ENCODE measurements at regions not wholly inside any gene's neighbourhood (a gene's known extent, or its start where the extent isn't known, plus 50 kb on each side); places are given as distances from the start of the nearest gene placed in this dataset.

- Mint-ChIP-seq H3K4me1 (peaks cover 4% of the 10 kb centered on the region), H3K4me3 (no peak overlapping the region), H3K36me3 (no peaks in the 10 kb centered on the region), H3K9me3 (no peaks in the 10 kb centered on the region), H3K27me3 (ENCODE audit: low read depth in 3 of 3) (peaks cover 0 to 2% (median 0%) of the 10 kb centered on the region in 3 donors), H3K27ac (no peak overlapping the region)
- Histone ChIP-seq H2AFZ (ENCODE audit: insufficient read depth, low read depth, low read length, poor library complexity, severe bottlenecking) (no peak overlapping the region), H3K4me2 (replicated peaks; ENCODE audit: extremely low read depth, low read length, poor library complexity, severe bottlenecking) (no peak overlapping the region), H3K9me3 (replicated peaks in 1 of 2; ENCODE audit: control insufficient read depth in 1 of 2, insufficient read depth in 1 of 2, low read length in 2 of 2) (no peaks in the 10 kb centered on the region), H3K4me3 (replicated peaks in 1 of 3; ENCODE audit: low read depth in 2 of 3, low read length in 3 of 3) (no peak overlapping the region), H3K79me2 (ENCODE audit: insufficient read depth, low read length) (no peaks in the 10 kb centered on the region), H3K36me3 (replicated peaks in 1 of 2; ENCODE audit: control insufficient read depth in 1 of 2, insufficient read depth in 2 of 2, low read length in 2 of 2) (no peaks in the 10 kb centered on the region), H3K27me3 (ENCODE audit: control insufficient read depth in 2 of 2, insufficient read depth in 2 of 2, low read length in 2 of 2) (no peaks in the 10 kb centered on the region), H3K27ac (ENCODE audit: low read depth in 1 of 2, low read length in 2 of 2) (no peak overlapping the region), H4K20me1 (ENCODE audit: insufficient read depth, low read length) (no peaks in the 10 kb centered on the region), H3K9ac (ENCODE audit: insufficient read depth, low read length, poor library complexity, severe bottlenecking) (no peak overlapping the region), H3K4me1 (ENCODE audit: control insufficient read depth in 1 of 2, insufficient read depth in 2 of 2, low read length in 2 of 2) (peaks cover 3 to 4% of the 10 kb centered on the region in 2 donors)
- DNase-seq, result no peak
- 98% methylated on average over 3 of the region's 3 CpGs for WGBS (ENCODE audit: insufficient coverage)
- intact Hi-C loops (cut with micrococcal nuclease), result loop anchor here (5.0 to 10.0 kb wide), 2 partner anchors 47 to 170 kb away; no protein-coding TSS in a partner anchor
- TF ChIP-seq, protein P1, sequence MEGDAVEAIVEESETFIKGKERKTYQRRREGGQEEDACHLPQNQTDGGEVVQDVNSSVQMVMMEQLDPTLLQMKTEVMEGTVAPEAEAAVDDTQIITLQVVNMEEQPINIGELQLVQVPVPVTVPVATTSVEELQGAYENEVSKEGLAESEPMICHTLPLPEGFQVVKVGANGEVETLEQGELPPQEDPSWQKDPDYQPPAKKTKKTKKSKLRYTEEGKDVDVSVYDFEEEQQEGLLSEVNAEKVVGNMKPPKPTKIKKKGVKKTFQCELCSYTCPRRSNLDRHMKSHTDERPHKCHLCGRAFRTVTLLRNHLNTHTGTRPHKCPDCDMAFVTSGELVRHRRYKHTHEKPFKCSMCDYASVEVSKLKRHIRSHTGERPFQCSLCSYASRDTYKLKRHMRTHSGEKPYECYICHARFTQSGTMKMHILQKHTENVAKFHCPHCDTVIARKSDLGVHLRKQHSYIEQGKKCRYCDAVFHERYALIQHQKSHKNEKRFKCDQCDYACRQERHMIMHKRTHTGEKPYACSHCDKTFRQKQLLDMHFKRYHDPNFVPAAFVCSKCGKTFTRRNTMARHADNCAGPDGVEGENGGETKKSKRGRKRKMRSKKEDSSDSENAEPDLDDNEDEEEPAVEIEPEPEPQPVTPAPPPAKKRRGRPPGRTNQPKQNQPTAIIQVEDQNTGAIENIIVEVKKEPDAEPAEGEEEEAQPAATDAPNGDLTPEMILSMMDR (IDR thresholded peaks at IDR 0.05), result no peak
These were observed 149.0 kb downstream of the SERPINI1 start for GRCh38 chr3:167884481-167884880.

DNA sequence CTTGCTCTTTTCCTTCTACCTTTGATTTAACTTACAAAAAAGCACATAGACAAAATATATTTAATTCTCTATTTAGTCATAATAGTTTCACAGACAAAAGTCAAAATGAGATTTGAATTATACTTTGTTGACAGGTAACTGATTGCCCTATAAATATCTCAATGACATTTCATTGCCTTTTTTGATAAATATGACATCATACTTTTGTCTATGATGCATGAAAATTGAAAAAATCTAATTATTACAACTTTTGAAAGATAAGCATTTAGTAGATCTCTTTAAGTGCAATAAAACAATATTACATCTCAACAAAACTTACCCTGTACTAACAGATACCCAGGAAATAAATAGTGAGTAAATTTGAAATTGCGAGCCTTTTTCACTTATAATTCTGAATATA is 147.9 kb downstream of the SERPINI1 start:
- Histone ChIP-seq H2AFZ (ENCODE audit: insufficient read depth, low read depth, low read length, poor library complexity, severe bottlenecking) (no peak overlapping the region), H3K27me3 (ENCODE audit: control insufficient read depth in 2 of 2, insufficient read depth in 2 of 2, low read length in 2 of 2) (no peaks in the 10 kb centered on the region), H3K79me2 (ENCODE audit: insufficient read depth, low read length) (no peaks in the 10 kb centered on the region), H3K27ac (ENCODE audit: low read depth in 1 of 2, low read length in 2 of 2) (no peak overlapping the region), H4K20me1 (ENCODE audit: insufficient read depth, low read length) (no peaks in the 10 kb centered on the region), H3K4me2 (replicated peaks; ENCODE audit: extremely low read depth, low read length, poor library complexity, severe bottlenecking) (no peak overlapping the region), H3K9me3 (replicated peaks in 1 of 2; ENCODE audit: control insufficient read depth in 1 of 2, insufficient read depth in 1 of 2, low read length in 2 of 2) (no peaks in the 10 kb centered on the region), H3K4me3 (replicated peaks in 1 of 3; ENCODE audit: low read depth in 2 of 3, low read length in 3 of 3) (no peak overlapping the region), H3K9ac (ENCODE audit: insufficient read depth, low read length, poor library complexity, severe bottlenecking) (no peak overlapping the region), H3K36me3 (replicated peaks in 1 of 2; ENCODE audit: control insufficient read depth in 1 of 2, insufficient read depth in 2 of 2, low read length in 2 of 2) (no peaks in the 10 kb centered on the region), H3K4me1 (ENCODE audit: control insufficient read depth in 1 of 2, insufficient read depth in 2 of 2, low read length in 2 of 2) (peaks cover 3 to 4% of the 10 kb centered on the region in 2 donors)
- Mint-ChIP-seq H3K4me3 (no peak overlapping the region), H3K9me3 (no peaks in the 10 kb centered on the region), H3K27me3 (ENCODE audit: low read depth in 3 of 3) (peaks cover 0 to 2% (median 0%) of the 10 kb centered on the region in 3 donors), H3K4me1 (peaks cover 4% of the 10 kb centered on the region), H3K36me3 (no peaks in the 10 kb centered on the region), H3K27ac (no peak overlapping the region)
- intact Hi-C loops (cut with micrococcal nuclease), result loop anchor here (5.0 to 10.0 kb wide), 2 partner anchors 46 to 169 kb away; no protein-coding TSS in a partner anchor
- no CpG with 5 or more reads among the region's 1 CpG for WGBS (ENCODE audit: insufficient coverage)
- TF ChIP-seq, protein P1 (IDR thresholded peaks at IDR 0.05), result no peak
- DNase-seq, result no peak
